ENCODE measurements at regions not wholly inside any gene's neighbourhood (a gene's known extent, or its start where the extent isn't known, plus 50 kb on each side); places are given as distances from the start of the nearest gene placed in this dataset.

DNA sequence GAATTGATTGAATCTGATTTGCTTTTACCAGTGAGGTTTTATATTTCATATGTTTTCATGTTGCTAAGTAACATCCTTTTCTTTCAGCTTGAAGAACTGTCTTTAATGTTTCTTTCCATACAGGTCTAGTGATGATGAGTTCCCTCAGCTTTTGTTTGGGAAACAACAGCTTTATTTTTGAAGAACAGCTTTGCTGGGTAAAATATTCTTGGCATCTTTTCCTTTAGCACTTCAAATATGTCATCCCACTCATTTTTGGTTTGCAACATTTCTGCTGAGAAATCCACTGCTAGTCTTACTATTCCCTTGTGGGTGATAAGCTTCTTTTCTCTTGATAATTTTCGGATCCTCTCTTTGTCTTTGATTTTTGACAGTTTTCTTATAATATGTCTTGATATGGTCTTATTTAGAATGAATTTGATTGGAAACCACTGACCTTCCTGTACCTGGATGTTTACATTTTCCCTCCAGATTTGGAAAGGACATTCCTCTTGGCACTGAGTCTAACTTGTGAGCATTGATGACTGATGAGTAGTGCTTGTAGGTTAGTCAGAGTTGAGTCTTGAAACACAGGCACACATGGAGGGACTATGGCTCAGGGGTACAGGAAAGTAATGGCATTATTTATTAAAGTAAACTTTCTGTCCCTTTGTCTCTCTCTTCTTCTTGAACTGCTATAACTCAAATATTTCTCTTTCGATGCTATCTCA, 220.3 kb downstream of the SPATA31D1 start:
- TF ChIP-seq, protein P1, sequence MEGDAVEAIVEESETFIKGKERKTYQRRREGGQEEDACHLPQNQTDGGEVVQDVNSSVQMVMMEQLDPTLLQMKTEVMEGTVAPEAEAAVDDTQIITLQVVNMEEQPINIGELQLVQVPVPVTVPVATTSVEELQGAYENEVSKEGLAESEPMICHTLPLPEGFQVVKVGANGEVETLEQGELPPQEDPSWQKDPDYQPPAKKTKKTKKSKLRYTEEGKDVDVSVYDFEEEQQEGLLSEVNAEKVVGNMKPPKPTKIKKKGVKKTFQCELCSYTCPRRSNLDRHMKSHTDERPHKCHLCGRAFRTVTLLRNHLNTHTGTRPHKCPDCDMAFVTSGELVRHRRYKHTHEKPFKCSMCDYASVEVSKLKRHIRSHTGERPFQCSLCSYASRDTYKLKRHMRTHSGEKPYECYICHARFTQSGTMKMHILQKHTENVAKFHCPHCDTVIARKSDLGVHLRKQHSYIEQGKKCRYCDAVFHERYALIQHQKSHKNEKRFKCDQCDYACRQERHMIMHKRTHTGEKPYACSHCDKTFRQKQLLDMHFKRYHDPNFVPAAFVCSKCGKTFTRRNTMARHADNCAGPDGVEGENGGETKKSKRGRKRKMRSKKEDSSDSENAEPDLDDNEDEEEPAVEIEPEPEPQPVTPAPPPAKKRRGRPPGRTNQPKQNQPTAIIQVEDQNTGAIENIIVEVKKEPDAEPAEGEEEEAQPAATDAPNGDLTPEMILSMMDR (IDR thresholded peaks at IDR 0.05; ENCODE audit: low read depth, low read length): no peak
- no peak for DNase-seq (ENCODE audit: extremely low read depth, low read depth)

DNA sequence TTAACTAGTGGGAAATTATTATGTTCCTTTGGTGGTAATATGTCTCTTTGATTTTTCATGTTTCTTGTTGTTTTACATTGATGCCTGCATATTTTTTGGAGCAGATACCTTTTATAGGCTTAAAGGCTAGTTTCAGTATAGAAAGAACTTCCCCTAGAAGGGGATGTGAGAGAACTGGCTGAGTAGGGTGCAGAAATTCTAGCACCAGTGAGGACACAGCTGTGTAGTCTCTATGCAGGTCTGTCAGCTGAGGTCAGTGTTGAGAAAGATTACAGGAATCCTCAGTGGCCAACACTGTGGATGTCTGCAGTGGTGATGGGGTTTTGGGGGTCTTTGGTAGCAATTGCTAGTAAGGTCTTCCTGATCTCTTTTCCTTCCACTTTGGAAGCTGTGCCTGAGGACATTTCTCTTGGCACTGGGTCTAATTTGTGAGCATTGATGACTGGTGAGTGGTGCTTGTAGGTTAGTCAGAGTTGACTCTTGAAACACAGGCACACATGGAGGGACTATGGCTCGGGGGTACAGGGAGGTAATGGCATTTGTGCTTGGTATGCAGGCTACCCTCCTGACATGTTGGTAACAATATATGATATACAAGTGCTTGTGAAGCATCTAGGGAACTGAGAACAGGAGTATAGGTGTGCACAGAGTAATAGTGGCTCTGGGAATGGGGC, 221.4 kb downstream of the SPATA31D1 start:
- TF ChIP-seq, protein P1 (IDR thresholded peaks at IDR 0.05; ENCODE audit: low read depth, low read length): no peak
- DNase-seq (ENCODE audit: extremely low read depth, low read depth): no peak

DNA sequence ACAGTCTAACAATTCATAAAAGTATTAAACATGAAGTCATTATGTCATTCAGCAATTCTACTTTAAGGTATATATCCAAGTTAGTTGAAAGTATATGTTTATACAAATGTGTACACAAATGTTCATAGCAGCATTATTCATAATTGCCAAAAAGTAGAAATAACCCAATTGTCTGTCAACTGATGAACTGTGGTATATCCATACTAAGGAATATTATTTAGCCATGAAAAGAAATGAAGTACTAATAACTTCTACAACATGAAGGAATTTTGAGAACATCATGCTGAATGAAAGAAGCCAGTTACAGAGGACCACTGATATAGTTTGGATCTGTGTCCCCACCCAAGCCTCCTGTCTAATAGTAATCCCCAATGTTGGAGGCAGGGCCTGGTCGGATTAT, 224.3 kb downstream of the SPATA31D1 start:
- TF ChIP-seq, protein P1 (IDR thresholded peaks at IDR 0.05; ENCODE audit: low read depth, low read length): no peak
- no peak for DNase-seq (ENCODE audit: extremely low read depth, low read depth)

DNA sequence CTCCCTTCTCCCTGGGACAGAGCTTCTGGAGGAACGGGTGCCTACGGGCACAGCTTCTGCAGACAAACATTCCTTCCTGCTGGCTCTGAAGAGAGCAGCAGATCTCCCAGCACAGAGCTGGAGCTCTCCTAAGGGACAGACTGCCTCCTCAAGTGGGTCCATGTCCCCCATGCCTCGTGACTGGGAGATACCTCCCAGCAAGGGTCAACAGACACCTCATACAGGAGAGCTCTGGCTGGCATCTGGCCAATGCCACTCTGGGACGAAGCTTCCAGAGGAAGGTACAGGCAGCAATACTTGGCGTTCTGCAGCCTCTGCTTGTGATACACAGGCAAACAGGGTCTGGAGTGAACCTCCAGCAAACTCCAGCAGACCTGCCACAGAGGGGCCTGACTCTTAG, 227.9 kb downstream of the SPATA31D1 start:
- TF ChIP-seq, protein P1 (IDR thresholded peaks at IDR 0.05; ENCODE audit: low read depth, low read length): no peak
- no peak for DNase-seq (ENCODE audit: extremely low read depth, low read depth)

DNA sequence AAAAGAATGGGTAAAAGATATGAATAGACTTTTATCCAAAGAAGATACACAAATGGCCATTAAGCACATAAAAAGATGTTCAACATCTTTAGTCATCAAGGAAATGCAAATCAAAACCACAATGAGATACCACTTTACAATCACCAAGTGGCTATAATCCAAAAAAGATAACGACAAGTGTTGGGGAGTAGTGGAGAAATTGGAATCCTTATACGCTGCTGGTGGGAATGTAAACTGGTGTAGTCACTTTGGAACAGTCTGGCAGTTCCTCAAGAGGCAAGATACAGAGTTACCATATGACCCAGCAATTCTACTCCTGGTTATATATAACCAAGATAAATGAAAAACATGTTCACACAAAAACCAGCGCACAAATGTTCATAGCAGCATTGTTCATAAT, 234.9 kb downstream of the SPATA31D1 start:
- no peak for DNase-seq (ENCODE audit: extremely low read depth, low read depth)
- TF ChIP-seq, protein P1 (IDR thresholded peaks at IDR 0.05; ENCODE audit: low read depth, low read length): no peak

DNA sequence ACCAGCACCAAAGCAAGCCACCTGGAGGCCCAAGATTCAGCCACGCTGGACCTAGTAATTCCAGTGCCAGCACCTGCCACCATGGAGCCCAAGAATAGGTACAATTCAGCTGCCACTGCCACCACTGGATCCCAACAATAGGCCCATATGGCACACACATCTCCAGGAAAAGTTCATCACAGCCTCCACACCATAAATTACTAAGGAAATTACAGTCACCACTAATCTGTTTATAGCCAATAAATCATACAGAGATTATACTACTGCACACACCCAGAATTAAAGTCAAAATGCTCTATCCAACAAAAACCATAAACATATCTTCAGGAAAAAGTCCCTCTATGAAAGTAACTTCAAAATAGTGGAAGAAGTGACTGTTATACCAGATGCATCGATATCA, 242.8 kb downstream of the SPATA31D1 start:
- TF ChIP-seq, protein P1 (IDR thresholded peaks at IDR 0.05; ENCODE audit: low read depth, low read length): no peak
- DNase-seq (ENCODE audit: extremely low read depth, low read depth): no peak

DNA sequence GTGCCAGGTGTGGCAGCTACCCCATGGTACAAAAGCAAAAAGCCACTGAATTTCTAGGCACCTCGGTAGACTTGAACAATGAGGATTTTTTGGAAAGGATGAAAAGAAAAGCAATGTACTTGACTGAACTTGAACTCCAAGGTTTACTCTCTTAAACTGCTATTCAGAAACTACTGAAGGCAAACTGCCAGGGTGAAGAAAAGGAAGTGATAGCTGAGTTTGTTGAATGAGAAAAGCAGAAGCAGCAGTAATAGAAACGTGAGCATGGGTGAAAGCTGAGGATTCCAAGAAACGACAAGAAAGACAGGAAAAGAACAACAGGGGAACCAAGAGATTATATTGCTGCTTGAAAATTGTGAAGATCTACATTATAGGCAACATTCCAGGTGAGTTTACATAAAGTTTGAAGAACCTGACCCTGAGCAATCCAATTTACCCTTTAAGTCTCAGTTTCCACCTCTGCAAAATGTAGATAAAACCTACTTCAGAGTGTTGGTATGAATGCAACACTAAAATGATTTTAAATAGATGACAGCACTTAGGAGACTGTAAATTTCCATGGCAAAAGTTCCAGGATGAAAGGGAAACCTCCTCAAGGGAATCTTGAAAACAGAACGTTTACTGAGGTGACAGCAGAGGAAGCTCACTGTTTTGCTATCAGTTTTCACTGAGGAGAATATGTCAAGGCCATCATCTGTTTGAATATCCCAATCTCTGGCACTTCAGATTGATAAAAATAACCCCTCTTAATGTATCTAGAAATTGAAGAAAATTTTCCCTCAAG, 245.8 kb downstream of the SPATA31D1 start:
- TF ChIP-seq, protein P1 (IDR thresholded peaks at IDR 0.05; ENCODE audit: low read depth, low read length): no peak
- DNase-seq (ENCODE audit: extremely low read depth, low read depth): no peak
